HEK293T (cell line): ENCODE measurements at regions not wholly inside any gene's neighbourhood (a gene's known extent, or its start where the extent isn't known, plus 50 kb on each side); places are given as distances from the start of the nearest gene placed in this dataset.

ENCODE experiments used
- ARNT ChIP-seq: fragments of 450-650 bp; IDR thresholded peaks from 2 replicates; pipeline ENCODE4 v1.6.1; 2017; ENCODE audit warnings: mild to moderate bottlenecking
- BHLHE40 ChIP-seq: fragments of 450-650 bp; IDR thresholded peaks from 2 replicates; pipeline ENCODE4 v1.6.1; 2016; ENCODE audit warnings: mild to moderate bottlenecking, moderate library complexity, borderline replicate concordance
- ELF4 ChIP-seq: fragments of 450-650 bp; IDR thresholded peaks from 2 replicates; pipeline ENCODE4 v1.6.1; 2017; ENCODE audit warnings: antibody characterized with exemption
- FOXA1 ChIP-seq: fragments of 450-650 bp; IDR thresholded peaks from 2 replicates; pipeline ENCODE4 v1.6.1; 2016; ENCODE audit warnings: mild to moderate bottlenecking
- FOXK2 ChIP-seq: fragments of 450-650 bp; IDR thresholded peaks from 2 replicates; pipeline ENCODE4 v1.6.1; 2016; ENCODE audit warnings: mild to moderate bottlenecking
- HDGF ChIP-seq: fragments of 450-650 bp; IDR thresholded peaks from 2 replicates; pipeline ENCODE4 v1.6.1; 2017; ENCODE audit warnings: antibody characterized with exemption, borderline replicate concordance
- L3MBTL2 ChIP-seq: fragments of 450-650 bp; conservative IDR thresholded peaks from 2 replicates; pipeline ENCODE4 v1.6.1; 2016; ENCODE audit warnings: mild to moderate bottlenecking
- LEF1 ChIP-seq: fragments of 450-650 bp; IDR thresholded peaks from 2 replicates; pipeline ENCODE4 v1.6.1; 2017; ENCODE audit warnings: mild to moderate bottlenecking, borderline replicate concordance
- NFRKB ChIP-seq: fragments of 450-650 bp; IDR thresholded peaks from 2 replicates; pipeline ENCODE4 v1.6.1; 2016; ENCODE audit warnings: mild to moderate bottlenecking, moderate library complexity
- PKNOX1 ChIP-seq: fragments of 450-650 bp; IDR thresholded peaks from 2 replicates; pipeline ENCODE4 v1.6.1; 2016
- SP1 ChIP-seq: fragments of 450-650 bp; IDR thresholded peaks from 2 replicates; pipeline ENCODE4 v1.6.1; 2017
- SUZ12 ChIP-seq: fragments of 450-650 bp; IDR thresholded peaks from 2 replicates; pipeline ENCODE4 v1.6.1; 2016; ENCODE audit warnings: mild to moderate bottlenecking
- TARDBP ChIP-seq: fragments of 450-650 bp; IDR thresholded peaks from 2 replicates; pipeline ENCODE4 v1.6.1; 2016

- TF ChIP-seq HDGF (no peak), FOXA1 (no peak), SUZ12 (no peak), SP1 (no peak), BHLHE40 (no peak), ELF4 (no peak), PKNOX1 (no peak), LEF1 (no peak), NFRKB (no peak), L3MBTL2 (no peak), ARNT (no peak), TARDBP (no peak), FOXK2 (no peak)
Observed at GRCh38 chr3:72001758-72002157, 216.8 kb upstream of the PROK2 start.
